ENCODE measurements at regions not wholly inside any gene's neighbourhood (a gene's known extent, or its start where the extent isn't known, plus 50 kb on each side); places are given as distances from the start of the nearest gene placed in this dataset.
"Not testable (repeated sequence)": the region's sequence is repeated elsewhere in the genome, so short reads cannot be mapped to it uniquely, and the experiment has no call there.

DNA sequence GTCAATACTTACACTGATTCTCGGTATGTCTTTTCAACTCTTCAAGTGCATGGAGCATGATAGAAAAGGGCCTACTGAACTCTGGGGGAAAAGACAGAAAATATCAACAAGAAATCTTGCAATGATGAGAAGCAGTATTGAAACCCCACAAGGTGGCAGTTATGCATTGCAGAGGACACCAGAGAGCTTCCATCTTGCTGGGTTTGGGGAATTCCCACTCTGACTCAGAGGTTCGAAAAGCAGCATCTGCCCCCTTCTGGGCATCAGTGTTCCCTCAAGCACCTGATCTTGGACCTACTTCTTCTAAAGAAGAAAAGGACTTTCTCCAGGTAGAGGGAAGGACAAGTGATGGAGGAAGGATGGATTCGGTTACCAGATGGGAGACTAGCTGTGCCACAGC lies 147.5 kb upstream of the OSBPL11 start:
- ATAC-seq; H3K27ac Mint-ChIP-seq; H3K4me3 Mint-ChIP-seq; POLR2A ChIA-PET; H3K9me3 Mint-ChIP-seq; H3K27me3 Mint-ChIP-seq (ENCODE audit: low read depth); H3K36me3 Mint-ChIP-seq: not testable (repeated sequence)
- CTCF ChIA-PET: interaction anchor here (0.6 to 1.6 kb wide), 8 partner anchors 11 to 544 kb away, joined by 3 to 6 read pairs (median 3); no protein-coding TSS in a partner anchor
- peaks cover 10% of the 10 kb centered on the region; the same call in 1 of the 2 replicates for H3K4me1 Mint-ChIP-seq
- peak; percentile 52 for DNase-seq (ENCODE audit: low spot score)

DNA sequence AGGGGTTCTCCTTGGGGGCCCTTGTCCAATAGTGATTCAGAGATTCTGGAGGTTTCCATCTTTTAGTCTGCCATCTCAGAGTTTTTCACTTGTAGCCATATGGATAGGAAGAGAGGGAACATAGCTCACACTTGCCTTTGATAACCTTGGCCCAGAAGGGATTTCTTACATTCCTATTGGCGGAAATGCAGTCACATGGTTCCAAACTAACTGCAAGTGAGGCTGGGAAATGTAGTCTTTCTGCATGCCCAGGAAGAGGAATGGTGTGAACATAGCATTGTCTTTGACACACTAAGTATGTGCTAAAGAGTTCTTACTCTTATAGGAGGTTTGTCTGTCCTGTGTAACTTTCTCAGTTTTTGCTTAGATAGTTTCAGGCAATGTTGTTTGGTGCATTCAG lies 161.8 kb upstream of the OSBPL11 start:
- H3K4me1 Mint-ChIP-seq; H3K27ac Mint-ChIP-seq; ATAC-seq; H3K27me3 Mint-ChIP-seq (ENCODE audit: low read depth); CTCF ChIA-PET; H3K4me3 Mint-ChIP-seq; POLR2A ChIA-PET; DNase-seq (ENCODE audit: low spot score): not testable (repeated sequence)
- TF ChIP-seq, protein P1, sequence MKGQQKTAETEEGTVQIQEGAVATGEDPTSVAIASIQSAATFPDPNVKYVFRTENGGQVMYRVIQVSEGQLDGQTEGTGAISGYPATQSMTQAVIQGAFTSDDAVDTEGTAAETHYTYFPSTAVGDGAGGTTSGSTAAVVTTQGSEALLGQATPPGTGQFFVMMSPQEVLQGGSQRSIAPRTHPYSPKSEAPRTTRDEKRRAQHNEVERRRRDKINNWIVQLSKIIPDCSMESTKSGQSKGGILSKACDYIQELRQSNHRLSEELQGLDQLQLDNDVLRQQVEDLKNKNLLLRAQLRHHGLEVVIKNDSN (CRISPR knock-in tag; IDR thresholded peaks at IDR 0.05): peak; percentile 70
- TF ChIP-seq, protein P2, sequence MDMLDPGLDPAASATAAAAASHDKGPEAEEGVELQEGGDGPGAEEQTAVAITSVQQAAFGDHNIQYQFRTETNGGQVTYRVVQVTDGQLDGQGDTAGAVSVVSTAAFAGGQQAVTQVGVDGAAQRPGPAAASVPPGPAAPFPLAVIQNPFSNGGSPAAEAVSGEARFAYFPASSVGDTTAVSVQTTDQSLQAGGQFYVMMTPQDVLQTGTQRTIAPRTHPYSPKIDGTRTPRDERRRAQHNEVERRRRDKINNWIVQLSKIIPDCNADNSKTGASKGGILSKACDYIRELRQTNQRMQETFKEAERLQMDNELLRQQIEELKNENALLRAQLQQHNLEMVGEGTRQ (CRISPR knock-in tag; IDR thresholded peaks at IDR 0.05): peak; percentile 85
- peaks cover 30% of the 10 kb centered on the region for H3K9me3 Mint-ChIP-seq
- peaks cover 28% of the 10 kb centered on the region for H3K36me3 Mint-ChIP-seq

DNA sequence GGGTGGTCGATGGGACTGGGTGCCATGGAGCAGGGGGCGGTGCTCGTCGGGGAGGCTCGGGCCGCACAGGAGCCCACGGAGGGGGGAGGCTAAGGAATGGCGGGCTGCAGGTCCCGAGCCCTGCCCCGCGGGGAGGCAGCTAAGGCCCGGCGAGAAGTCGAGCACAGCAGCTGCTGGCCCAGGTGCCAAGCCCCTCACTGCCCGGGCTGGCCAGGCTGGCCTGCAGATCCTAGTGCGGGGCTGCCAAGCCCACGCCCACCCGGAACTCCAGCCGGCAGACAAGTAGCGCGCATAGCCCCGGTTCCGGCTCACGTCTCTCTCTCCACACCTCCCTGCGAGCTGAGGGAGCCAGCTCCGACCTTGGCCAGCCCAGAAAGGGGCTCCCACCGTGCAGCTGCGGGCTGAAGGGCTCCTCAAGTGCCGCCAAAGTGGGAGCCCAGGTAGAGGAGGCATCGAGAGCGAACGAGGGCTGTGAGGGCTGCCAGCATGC lies 163.4 kb upstream of the OSBPL11 start:
- DNase-seq (ENCODE audit: low spot score); CTCF ChIA-PET; ATAC-seq; H3K27ac Mint-ChIP-seq; H3K4me3 Mint-ChIP-seq; POLR2A ChIA-PET: not testable (repeated sequence)
- Mint-ChIP-seq H3K27me3 (ENCODE audit: low read depth) (peaks cover 13% of the 10 kb centered on the region), H3K36me3 (peaks cover 28% of the 10 kb centered on the region), H3K9me3 (peaks cover 30% of the 10 kb centered on the region), H3K4me1 (peaks cover 19% of the 10 kb centered on the region)

DNA sequence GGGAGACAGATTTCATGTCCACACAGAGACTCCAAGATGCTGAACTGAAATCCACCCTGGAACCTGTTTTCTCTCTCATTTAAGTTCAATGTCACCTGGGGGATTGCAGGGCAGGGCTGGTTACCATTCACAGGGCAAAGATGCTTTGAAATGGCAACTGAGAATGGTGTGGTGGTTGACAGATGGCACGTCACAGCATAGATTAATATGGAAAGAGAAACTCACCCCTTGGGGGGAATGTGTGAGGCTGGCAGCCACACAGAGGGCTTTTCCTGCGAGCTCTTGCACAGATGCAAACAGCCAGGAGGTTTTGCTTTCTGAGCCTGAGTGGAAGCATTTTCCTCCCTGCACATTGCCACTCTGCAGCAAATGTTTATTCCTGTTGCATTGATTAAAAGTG lies 167.3 kb upstream of the OSBPL11 start:
- POLR2A ChIA-PET; H3K4me3 Mint-ChIP-seq; DNase-seq (ENCODE audit: low spot score); ATAC-seq; H3K27ac Mint-ChIP-seq; CTCF ChIA-PET: not testable (repeated sequence)
- Mint-ChIP-seq H3K36me3 (peaks cover 12% of the 10 kb centered on the region), H3K4me1 (peaks cover 43% of the 10 kb centered on the region), H3K27me3 (ENCODE audit: low read depth) (peaks cover 43% of the 10 kb centered on the region), H3K9me3 (peaks cover 14% of the 10 kb centered on the region)

DNA sequence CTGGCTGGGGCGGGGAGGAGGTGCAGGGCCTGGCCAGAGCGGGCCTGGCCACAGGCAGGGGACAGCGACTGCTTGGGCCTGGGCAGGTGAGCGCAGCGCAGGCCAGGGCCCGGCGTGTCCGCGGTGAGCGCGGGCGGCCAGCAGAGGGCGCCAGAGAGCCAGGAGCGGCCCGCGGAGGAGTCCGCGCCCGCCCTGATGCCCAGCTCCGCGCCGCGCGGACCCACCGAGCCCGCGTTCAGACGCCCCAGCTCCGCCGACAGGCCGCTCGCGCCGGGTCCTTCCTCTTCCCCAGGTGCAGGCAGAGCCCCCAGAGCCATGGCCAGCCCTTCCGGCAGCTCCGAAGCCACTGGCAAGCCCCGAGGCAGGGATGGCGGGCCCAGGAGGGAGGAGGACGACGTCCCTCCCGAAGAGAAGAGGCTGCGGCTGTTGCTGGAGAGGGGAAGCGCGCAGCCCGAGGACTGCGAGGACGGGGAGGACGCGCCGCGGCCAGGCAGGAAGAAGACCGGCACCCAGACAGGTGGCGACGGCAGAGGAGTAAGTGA lies 171.1 kb upstream of the OSBPL11 start:
- TF ChIP-seq ZNF121 (CRISPR knock-in tag; IDR thresholded peaks at IDR 0.05): peak; percentile 82; the same call in 1 of the 2 replicates
- TF ChIP-seq, protein P3, sequence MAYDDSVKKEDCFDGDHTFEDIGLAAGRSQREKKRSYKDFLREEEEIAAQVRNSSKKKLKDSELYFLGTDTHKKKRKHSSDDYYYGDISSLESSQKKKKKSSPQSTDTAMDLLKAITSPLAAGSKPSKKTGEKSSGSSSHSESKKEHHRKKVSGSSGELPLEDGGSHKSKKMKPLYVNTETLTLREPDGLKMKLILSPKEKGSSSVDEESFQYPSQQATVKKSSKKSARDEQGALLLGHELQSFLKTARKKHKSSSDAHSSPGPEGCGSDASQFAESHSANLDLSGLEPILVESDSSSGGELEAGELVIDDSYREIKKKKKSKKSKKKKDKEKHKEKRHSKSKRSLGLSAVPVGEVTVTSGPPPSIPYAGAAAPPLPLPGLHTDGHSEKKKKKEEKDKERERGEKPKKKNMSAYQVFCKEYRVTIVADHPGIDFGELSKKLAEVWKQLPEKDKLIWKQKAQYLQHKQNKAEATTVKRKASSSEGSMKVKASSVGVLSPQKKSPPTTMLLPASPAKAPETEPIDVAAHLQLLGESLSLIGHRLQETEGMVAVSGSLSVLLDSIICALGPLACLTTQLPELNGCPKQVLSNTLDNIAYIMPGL (CRISPR knock-in tag; IDR thresholded peaks at IDR 0.05): peak; percentile 59; the same call in 1 of the 2 replicates
- TF ChIP-seq, protein P4, sequence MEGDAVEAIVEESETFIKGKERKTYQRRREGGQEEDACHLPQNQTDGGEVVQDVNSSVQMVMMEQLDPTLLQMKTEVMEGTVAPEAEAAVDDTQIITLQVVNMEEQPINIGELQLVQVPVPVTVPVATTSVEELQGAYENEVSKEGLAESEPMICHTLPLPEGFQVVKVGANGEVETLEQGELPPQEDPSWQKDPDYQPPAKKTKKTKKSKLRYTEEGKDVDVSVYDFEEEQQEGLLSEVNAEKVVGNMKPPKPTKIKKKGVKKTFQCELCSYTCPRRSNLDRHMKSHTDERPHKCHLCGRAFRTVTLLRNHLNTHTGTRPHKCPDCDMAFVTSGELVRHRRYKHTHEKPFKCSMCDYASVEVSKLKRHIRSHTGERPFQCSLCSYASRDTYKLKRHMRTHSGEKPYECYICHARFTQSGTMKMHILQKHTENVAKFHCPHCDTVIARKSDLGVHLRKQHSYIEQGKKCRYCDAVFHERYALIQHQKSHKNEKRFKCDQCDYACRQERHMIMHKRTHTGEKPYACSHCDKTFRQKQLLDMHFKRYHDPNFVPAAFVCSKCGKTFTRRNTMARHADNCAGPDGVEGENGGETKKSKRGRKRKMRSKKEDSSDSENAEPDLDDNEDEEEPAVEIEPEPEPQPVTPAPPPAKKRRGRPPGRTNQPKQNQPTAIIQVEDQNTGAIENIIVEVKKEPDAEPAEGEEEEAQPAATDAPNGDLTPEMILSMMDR (IDR thresholded peaks at IDR 0.05): peak; percentile 80; the same call in 1 of the 2 replicates
- POLR2A ChIA-PET: not testable (repeated sequence)
- H3K27me3 Mint-ChIP-seq (ENCODE audit: low read depth): peaks cover 58% of the 10 kb centered on the region

DNA sequence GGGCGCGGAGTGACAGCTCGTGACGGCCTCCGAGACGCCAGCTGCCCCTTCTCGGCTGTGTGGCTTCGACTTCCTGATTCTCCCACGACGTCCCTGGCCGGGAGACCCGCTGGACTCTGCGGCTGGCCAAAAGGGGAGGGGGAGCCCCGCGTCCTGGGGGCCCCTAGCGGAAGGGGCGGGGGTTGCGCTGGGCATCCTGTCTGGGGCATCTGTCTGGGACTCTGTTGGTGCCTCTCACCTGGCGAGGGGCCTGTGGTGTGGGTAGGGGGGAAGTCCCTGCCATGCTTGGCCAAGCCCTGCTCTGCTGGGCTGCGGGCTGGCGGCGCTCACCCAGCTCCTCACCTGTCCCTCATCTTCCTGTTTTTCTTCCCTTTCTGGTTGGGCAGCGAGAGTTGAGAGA lies 171.6 kb upstream of the OSBPL11 start:
- CTCF ChIA-PET: interaction anchor here (0.5 to 1.4 kb wide), 10 partner anchors 12 to 170 kb away, joined by 3 to 6 read pairs (median 3); no protein-coding TSS in a partner anchor
- Mint-ChIP-seq H3K4me3 (peak overlapping the region; percentile 69), H3K27me3 (ENCODE audit: low read depth) (peaks cover 54% of the 10 kb centered on the region), H3K4me1 (peaks cover 45% of the 10 kb centered on the region)
- H3K27ac Mint-ChIP-seq, ATAC-seq, POLR2A ChIA-PET, H3K36me3 Mint-ChIP-seq, H3K9me3 Mint-ChIP-seq: not testable (repeated sequence)
- DNase-seq (ENCODE audit: low spot score): peak; percentile 20

More for the DNA sequence above, 171.1 kb upstream of the OSBPL11 start:
- not testable (repeated sequence) for H3K9me3 Mint-ChIP-seq, H3K27ac Mint-ChIP-seq, H3K36me3 Mint-ChIP-seq, ATAC-seq
- peak overlapping the region; percentile 69 for H3K4me3 Mint-ChIP-seq
- peaks cover 45% of the 10 kb centered on the region for H3K4me1 Mint-ChIP-seq
- CTCF ChIA-PET: interaction anchor here (0.5 to 1.4 kb wide), 10 partner anchors 13 to 170 kb away, joined by 3 to 6 read pairs (median 3); no protein-coding TSS in a partner anchor
- DNase-seq (ENCODE audit: low spot score): peak; percentile 57
